GM21360 (cell line): ENCODE measurements at regions not wholly inside any gene's neighbourhood (a gene's known extent, or its start where the extent isn't known, plus 50 kb on each side); places are given as distances from the start of the nearest gene placed in this dataset.
"Not testable (repeated sequence)": the region's sequence is repeated elsewhere in the genome, so short reads cannot be mapped to it uniquely, and the experiment has no call there.

Source experiments
- ATAC-seq: cut with Tn5 transposase; IDR thresholded peaks from one replicate; pipeline ENCODE4 v1.9.1; 2021; ENCODE audit warnings: mild to moderate bottlenecking, moderate library complexity; ENCODE audit not compliant: unreplicated experiment

DNA sequence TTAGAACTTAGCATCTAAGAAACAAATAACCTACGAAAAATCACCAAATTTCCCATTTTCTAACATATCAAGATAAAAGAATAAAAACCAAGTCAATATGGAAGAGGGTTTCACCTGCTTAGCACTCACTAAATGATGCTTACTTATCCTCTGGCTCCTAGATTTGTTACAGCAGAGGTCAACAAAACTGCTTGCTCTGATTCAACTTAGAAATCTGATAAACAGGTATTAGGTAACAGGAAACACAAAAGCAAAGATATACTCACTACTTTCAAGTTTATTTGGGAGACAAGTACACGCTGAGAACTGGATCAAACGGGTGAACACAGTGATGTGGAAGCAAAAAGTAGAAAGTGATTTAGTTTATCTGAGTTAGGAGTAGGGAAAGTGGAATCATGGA lies 235.7 kb upstream of the TARS1 start:
- ATAC-seq: no peak

GRCh38 chr5:33205727-33206410 lies 234.9 kb upstream of the TARS1 start:
- no peak for ATAC-seq

DNA sequence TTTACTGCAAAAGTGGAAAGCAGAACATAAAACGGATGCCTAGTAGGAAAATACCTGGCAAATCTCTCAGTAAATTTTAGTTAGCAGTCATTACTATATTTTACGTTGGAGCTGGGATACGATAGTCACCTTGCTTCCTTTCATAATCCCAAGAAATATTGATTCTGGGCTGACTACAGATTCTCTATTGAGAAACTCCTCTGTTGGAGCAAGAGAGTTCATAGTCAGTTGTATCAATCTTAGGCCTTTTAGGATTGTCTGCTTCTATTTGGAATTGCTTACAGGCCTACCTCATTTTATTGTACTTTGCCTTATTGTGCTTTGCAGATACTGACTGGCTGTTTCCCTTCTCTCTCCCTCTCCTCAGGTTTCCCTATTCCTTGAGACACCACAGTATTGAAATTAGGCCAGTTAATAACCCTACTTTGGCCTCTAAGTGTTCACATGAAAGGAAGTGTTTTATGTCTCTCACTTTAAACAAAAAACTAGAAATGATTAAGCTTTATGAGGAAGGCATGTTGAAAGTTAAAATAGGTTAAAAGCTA lies 233.7 kb upstream of the TARS1 start:
- ATAC-seq: no peak

- ATAC-seq: no peak
These were observed 231.5 kb upstream of the TARS1 start for GRCh38 chr5:33209252-33209651.

- ATAC-seq: not testable (repeated sequence)
These were observed 230.5 kb upstream of the TARS1 start for GRCh38 chr5:33210221-33210620.

DNA sequence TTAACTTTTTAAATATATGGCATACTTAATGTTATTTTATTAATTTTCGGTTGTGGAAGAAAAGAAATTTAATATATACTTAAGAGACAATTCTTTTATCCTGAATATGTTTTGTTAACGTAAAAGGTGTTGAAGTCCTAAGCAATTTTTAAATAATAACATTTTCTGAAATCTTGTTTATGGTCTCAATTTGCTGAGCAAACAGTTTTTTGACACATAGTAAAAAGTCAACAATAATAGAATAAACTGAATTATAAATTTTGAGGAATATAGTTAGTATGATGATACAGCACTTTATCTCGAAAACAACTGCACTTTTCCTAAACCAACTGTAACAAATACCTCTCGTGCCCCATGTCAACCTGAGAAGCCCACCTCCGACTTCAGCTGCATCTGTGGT lies 229.8 kb upstream of the TARS1 start:
- ATAC-seq: no peak

DNA sequence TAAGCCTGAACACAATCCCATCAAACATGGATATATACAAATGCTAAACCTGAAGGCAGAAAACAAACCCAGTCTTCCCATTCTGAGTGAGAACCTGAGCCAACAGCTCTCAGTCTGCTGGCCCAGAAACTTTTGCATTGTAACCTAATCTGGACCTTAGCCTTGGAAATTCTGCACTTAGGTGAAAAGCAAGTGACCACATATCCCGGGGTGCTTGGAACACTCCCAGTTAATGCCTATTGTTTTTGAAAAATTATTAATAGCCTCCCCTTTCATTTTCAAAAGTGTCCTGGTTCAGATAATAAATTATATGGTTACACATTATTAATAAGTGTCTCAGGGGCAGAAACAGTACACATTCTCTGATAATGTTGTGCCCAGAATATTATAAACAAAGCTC lies 228.3 kb upstream of the TARS1 start:
- no peak for ATAC-seq

DNA sequence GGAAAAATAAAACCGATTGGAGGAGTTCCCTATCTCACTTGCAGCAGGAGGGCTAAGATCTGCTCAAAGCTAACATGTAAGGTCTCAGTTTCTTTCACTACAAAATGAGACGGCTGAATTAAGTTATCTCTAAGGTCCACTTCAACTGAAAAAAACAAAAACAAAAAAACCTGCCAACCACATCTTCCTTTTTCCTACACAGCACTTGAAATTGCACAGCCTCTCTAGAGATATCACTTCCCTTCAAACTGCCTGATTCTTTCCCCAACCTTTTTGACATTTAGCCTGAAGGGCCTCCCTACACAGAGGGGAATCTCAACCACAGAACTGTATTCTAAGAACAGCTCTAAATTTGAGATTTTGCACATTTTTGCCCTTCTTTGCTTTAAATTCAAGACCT lies 227.9 kb upstream of the TARS1 start:
- no peak for ATAC-seq

DNA sequence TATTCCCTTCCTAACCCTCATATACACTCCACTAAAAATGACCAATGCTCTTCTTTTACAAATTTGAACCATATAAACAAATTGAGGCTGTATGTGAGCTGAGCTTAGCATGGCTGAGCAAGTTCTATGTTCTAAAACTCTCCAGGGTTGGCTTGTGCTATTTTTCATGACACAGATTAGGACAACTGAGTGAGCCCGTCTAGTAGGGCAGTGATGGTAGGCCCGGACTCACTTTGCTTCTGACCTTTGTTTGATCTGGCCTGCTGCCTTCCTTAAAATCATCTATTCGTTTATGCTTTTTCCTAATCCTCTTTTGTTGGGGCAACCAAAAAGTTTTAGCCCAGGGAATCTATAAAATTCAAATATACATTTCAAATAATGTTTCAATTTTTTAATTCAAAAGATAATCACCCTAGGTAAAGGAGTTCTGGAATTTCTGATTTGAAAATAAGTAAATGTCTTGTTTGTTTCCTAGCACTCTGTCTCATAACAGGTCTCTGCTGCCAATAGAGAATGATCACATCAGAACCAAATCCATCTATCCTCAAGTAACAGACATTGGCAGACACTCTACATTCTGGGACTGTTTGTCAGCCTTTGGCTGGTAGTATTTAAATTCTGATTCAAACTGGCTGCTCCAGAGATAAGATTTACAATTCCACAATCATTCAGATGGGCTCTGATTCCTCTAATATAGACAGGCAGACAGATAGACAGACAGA lies 217.0 kb upstream of the TARS1 start:
- ATAC-seq: no peak

GRCh38 chr5:33224285-33224961 lies 216.3 kb upstream of the TARS1 start:
- ATAC-seq: no peak

GRCh38 chr5:33227247-33227646 lies 213.5 kb upstream of the TARS1 start:
- ATAC-seq: no peak

DNA sequence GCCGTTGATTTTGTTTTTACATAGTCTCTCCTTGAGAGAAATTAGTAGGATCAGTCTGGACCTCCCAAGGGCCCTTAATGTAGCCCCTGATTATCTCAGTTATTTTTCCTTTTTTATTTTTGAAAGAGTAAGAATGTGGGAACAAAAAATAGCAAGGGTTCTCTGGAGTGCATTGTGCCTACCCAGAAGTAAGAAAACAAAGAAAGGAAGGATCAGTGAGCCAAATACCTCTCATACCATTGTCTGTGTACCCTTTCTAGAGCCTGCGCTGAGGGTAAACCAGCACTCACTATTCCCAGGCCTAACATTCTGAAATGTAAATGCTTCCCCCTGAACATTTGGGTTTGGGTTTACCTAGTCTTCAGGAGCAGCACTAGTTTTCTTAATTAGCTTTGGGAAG lies 213.0 kb upstream of the TARS1 start:
- no peak for ATAC-seq

GRCh38 chr5:33228149-33228548 lies 212.6 kb upstream of the TARS1 start:
- ATAC-seq: no peak

DNA sequence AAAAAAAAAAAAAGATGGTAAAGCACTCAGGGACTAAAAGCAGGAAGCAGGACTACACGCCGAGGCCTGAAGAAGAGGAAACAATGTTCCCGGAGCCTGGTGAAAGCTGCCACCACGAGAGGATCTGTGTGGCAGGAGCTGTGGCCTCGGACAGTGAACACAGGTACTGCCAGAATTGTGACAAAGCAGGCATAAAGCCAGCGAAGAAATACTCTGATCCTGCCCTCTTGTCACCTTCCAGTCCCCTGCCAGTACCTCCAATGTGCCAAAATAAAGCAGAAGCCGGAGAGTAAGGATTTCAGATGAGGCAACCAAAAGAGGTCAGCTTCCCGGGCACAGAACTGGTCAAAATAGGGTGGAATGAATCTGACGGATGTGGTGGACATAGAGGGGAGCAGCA lies 211.5 kb upstream of the TARS1 start:
- ATAC-seq: no peak

DNA sequence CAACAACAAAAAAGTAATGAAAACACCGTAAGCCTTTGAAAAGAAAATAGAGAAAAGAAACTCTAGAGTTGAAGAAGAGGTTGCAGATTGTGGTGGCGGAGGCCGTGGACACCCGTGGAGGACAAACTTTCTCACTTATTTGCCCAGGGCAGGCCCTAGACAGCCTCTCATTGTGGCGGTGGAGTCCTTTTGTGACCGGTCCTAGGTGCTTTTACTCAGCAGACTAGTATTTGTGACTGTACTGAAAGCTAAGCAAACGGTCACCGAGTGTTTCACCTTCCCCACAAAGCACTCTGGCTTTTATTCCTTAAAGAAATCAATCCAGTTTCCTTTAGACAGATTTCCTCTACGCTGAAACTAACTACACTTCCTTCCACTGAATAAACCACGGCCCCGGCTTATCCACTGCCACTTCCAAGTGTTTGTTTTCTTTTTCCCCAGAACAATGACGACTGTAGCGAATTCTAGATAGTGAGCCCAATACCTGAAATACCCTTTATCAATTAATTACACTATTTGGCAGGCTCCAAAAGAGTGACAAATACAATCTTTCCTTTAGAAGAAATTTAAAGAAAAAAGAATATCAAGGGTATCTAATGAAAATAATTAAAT lies 210.2 kb upstream of the TARS1 start:
- ATAC-seq: no peak

GRCh38 chr5:33231214-33231710 lies 209.5 kb upstream of the TARS1 start:
- no peak for ATAC-seq

- no peak for ATAC-seq
These were observed 208.8 kb upstream of the TARS1 start for GRCh38 chr5:33231935-33232334.

DNA sequence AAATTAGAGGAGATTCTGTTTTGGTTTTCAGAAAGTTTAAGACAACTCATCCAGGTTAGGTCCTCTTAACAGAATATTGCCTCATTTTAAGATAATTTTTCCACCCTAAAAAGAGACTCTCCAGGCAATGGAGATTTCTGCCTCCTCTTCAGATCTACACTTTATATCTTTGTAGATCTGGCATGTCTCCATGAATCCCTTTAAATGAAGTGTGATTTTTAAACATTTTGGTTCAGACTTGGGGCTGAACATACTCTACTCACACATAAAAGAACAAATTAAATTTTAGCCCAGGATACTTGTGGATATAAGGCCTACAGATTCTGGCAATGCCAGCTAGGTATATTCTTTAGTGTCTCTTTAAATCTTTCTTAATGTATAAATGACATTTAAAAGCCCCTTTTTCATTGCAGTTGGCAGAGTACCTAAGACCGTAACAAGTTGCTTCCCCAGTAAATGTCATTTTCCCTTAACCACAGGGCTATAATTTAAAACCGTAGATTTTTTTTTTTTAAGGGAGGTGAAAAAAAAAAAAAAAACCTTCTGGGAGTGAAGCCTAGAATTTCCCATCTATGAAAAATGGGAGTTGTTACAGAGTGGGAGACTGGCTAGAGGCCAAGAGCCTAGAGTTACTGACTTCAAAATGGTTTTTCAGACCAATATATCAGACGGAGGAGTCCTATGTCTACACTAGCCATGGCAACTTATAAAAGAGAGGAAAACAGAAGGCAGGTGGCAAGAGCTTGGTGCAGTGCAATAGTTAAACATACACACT lies 207.8 kb upstream of the TARS1 start:
- ATAC-seq: no peak

GRCh38 chr5:33235304-33235703 lies 205.5 kb upstream of the TARS1 start:
- ATAC-seq: no peak

DNA sequence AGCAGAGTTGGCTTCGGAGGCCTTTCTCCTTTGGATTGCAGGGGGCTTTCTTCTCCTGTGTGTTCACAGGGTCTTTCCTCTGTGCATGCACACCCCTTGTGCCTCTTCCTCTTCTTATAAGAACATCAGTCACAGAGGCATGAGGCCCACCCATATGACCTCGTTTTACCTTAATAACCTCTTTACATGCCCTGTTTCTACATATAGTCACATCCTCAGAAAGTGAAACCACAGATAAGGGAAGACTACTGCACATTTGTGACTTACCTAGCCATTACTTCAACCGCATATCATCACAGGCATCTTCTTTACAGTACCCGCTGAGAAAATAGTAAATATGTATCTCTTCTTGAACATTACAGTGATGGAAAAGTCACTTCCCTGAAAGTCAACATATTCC lies 204.9 kb upstream of the TARS1 start:
- ATAC-seq: no peak

GRCh38 chr5:33237471-33237870 lies 203.3 kb upstream of the TARS1 start:
- ATAC-seq: no peak
